HL-60 (cell line): ENCODE measurements at regions not wholly inside any gene's neighbourhood (a gene's known extent, or its start where the extent isn't known, plus 50 kb on each side); places are given as distances from the start of the nearest gene placed in this dataset.

Experiments
- TF ChIP-seq, protein P1 (sequence below): IDR thresholded peaks from 2 replicates; pipeline ENCODE4 v1.6.1; 2012; ENCODE audit warnings: low read depth; ENCODE audit not compliant: insufficient replicate concordance
- TF ChIP-seq, protein P2 (sequence below): IDR thresholded peaks from one replicate; pipeline ENCODE4 v1.5.1; 2011; ENCODE audit warnings: low read length, control low read depth, inconsistent platforms; ENCODE audit not compliant: insufficient read depth

DNA sequence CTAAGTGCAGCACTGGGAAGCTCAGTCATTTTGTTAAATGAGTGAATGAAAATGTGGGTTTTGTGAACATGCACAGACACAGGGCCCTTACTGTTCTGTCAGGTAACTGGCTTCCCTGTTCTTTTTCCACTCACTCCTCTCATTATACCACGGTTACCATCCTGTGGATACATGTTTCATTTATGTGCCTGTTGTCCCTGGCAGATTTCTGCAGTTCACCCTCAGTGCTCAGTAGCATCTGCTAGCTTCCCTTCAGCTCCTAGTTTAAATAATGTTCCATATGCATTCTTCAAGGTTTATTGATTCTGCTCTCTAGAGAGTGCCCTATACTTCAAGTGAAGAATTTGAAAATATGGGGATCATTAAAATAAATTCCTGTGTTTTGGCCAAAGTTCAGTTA, 1634.3 kb upstream of the ADGRL3 start:
- TF ChIP-seq, protein P1, sequence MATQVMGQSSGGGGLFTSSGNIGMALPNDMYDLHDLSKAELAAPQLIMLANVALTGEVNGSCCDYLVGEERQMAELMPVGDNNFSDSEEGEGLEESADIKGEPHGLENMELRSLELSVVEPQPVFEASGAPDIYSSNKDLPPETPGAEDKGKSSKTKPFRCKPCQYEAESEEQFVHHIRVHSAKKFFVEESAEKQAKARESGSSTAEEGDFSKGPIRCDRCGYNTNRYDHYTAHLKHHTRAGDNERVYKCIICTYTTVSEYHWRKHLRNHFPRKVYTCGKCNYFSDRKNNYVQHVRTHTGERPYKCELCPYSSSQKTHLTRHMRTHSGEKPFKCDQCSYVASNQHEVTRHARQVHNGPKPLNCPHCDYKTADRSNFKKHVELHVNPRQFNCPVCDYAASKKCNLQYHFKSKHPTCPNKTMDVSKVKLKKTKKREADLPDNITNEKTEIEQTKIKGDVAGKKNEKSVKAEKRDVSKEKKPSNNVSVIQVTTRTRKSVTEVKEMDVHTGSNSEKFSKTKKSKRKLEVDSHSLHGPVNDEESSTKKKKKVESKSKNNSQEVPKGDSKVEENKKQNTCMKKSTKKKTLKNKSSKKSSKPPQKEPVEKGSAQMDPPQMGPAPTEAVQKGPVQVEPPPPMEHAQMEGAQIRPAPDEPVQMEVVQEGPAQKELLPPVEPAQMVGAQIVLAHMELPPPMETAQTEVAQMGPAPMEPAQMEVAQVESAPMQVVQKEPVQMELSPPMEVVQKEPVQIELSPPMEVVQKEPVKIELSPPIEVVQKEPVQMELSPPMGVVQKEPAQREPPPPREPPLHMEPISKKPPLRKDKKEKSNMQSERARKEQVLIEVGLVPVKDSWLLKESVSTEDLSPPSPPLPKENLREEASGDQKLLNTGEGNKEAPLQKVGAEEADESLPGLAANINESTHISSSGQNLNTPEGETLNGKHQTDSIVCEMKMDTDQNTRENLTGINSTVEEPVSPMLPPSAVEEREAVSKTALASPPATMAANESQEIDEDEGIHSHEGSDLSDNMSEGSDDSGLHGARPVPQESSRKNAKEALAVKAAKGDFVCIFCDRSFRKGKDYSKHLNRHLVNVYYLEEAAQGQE: no peak
- TF ChIP-seq, protein P2, sequence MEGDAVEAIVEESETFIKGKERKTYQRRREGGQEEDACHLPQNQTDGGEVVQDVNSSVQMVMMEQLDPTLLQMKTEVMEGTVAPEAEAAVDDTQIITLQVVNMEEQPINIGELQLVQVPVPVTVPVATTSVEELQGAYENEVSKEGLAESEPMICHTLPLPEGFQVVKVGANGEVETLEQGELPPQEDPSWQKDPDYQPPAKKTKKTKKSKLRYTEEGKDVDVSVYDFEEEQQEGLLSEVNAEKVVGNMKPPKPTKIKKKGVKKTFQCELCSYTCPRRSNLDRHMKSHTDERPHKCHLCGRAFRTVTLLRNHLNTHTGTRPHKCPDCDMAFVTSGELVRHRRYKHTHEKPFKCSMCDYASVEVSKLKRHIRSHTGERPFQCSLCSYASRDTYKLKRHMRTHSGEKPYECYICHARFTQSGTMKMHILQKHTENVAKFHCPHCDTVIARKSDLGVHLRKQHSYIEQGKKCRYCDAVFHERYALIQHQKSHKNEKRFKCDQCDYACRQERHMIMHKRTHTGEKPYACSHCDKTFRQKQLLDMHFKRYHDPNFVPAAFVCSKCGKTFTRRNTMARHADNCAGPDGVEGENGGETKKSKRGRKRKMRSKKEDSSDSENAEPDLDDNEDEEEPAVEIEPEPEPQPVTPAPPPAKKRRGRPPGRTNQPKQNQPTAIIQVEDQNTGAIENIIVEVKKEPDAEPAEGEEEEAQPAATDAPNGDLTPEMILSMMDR: no peak
